K562 (cell line): ENCODE measurements at regions not wholly inside any gene's neighbourhood (a gene's known extent, or its start where the extent isn't known, plus 50 kb on each side); places are given as distances from the start of the nearest gene placed in this dataset.
A peak's percentile ranks its signal among the peaks of the same experiment; 100 is the strongest.

Source experiments
- ARID1B ChIP-seq: fragments of 450-650 bp; IDR thresholded peaks from 2 replicates; pipeline ENCODE4 v1.6.1; 2016; ENCODE audit warnings: antibody characterized with exemption, mild to moderate bottlenecking, inconsistent platforms
- ATF6 ChIP-seq: sonication (generic); formaldehyde crosslinking; IDR thresholded peaks from 2 replicates; pipeline ENCODE4 v1.4.0; 2020; ENCODE audit warnings: mild to moderate bottlenecking, missing genetic modification reagents
- BACH1 ChIP-seq: fragments of 200-800 bp; sonication (Bioruptor generic); IDR thresholded peaks from 2 replicates; pipeline ENCODE4 v1.6.1; 2016; ENCODE audit warnings: missing genetic modification characterization, missing compliant biosample characterization
- BCOR ChIP-seq: fragments of 450-650 bp; IDR thresholded peaks from 2 replicates; pipeline ENCODE4 v1.6.1; 2016
- CBFB ChIP-seq: sonication (generic); formaldehyde crosslinking; IDR thresholded peaks from 2 replicates; pipeline ENCODE4 v1.4.0; 2020; ENCODE audit warnings: mild to moderate bottlenecking, missing genetic modification reagents
- CHD1 ChIP-seq: fragments of 200-600 bp; sonication (generic); IDR thresholded peaks from one replicate; pipeline ENCODE4 v1.6.1; 2012; ENCODE audit warnings: mild to moderate bottlenecking, moderate library complexity, low read length, inconsistent platforms
- CXXC5 ChIP-seq: fragments of 250-450 bp; sonication (Bioruptor Pico); IDR thresholded peaks from 2 replicates; pipeline ENCODE4 v1.8.0; 2022; ENCODE audit warnings: inconsistent platforms, mild to moderate bottlenecking, moderate library complexity
- DMBX1 ChIP-seq: fragments of 250-450 bp; sonication (Bioruptor Pico); IDR thresholded peaks from 2 replicates; pipeline ENCODE4 v1.8.0; 2022; ENCODE audit warnings: inconsistent platforms, mild to moderate bottlenecking, moderate library complexity, borderline replicate concordance
- GTF2A2 ChIP-seq: IDR thresholded peaks from 2 replicates; pipeline ENCODE4 v1.6.1; 2016; ENCODE audit warnings: mild to moderate bottlenecking, missing genetic modification characterization, missing compliant biosample characterization
- GTF2F1 ChIP-seq: IDR thresholded peaks from 2 replicates; pipeline ENCODE4 v1.6.1; 2011; ENCODE audit warnings: low read depth, low read length, improper control_type of control experiment
- HDAC3 ChIP-seq: fragments of 450-650 bp; IDR thresholded peaks from 2 replicates; pipeline ENCODE4 v1.6.1; 2018; ENCODE audit warnings: borderline replicate concordance, mild to moderate bottlenecking, moderate library complexity; ENCODE audit not compliant: partially characterized antibody
- HES1 ChIP-seq: fragments of 450-650 bp; IDR thresholded peaks from 2 replicates; pipeline ENCODE4 v1.6.1; 2016; ENCODE audit warnings: low read depth, mild to moderate bottlenecking, moderate library complexity
- MAFF ChIP-seq: IDR thresholded peaks from 2 replicates; pipeline ENCODE4 v1.6.1; 2012; ENCODE audit warnings: low read length, improper control_type of control experiment
- NFE2L1 ChIP-seq: fragments of 450-650 bp; IDR thresholded peaks from 2 replicates; pipeline ENCODE4 v1.6.1; 2016; ENCODE audit warnings: missing genetic modification characterization, low read depth, mild to moderate bottlenecking, missing compliant biosample characterization, moderate library complexity, borderline replicate concordance
- RREB1 ChIP-seq: fragments of 250-450 bp; sonication (Bioruptor Pico); IDR thresholded peaks from 2 replicates; pipeline ENCODE4 v1.4.0; 2020
- WHSC1 ChIP-seq: IDR thresholded peaks from one replicate; pipeline ENCODE4 v1.6.1; 2012; ENCODE audit warnings: low read length, control low read depth, inconsistent platforms
- ZNF143 ChIP-seq: sonication (generic); formaldehyde crosslinking; IDR thresholded peaks from 2 replicates; pipeline ENCODE4 v1.9.0; 2022; ENCODE audit warnings: mild to moderate bottlenecking, missing genetic modification reagents
- ZNF764 ChIP-seq: fragments of 250-450 bp; sonication (Bioruptor Pico); IDR thresholded peaks from 2 replicates; pipeline ENCODE4 v1.4.0; 2020; ENCODE audit warnings: low read depth, mild to moderate bottlenecking, moderate library complexity
- ZNF77 ChIP-seq: fragments of 250-450 bp; sonication (Bioruptor Pico); IDR thresholded peaks from 2 replicates; pipeline ENCODE4 v1.5.0; 2020
- TF ChIP-seq, protein P1 (sequence below): fragments of 450-650 bp; IDR thresholded peaks from 2 replicates; pipeline ENCODE4 v1.6.1; 2018; ENCODE audit warnings: mild to moderate bottlenecking, low read depth; ENCODE audit not compliant: partially characterized antibody

DNA sequence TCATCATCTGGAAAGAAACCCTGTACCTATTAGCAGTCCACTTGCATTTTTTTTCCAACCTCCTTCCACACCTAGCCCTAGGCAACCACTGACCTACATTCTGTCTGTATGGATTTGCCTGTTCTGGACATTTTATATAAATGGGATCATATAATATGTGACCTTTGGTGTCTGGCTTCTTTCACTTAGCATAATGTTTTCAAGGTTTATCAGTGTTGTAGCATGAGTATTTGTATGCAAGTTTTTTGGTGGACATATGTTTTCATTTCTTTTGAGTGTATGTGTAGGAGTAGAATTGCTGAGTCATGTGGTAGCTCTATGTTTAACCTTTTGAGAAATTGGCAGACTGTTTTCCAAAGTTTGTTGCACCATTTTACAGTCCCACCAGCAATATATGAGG lies 198.6 kb downstream of the CEP135 start (continued):
- no peak for TF ChIP-seq RREB1 (CRISPR knock-in tag)
- no peak for TF ChIP-seq WHSC1
- no peak for TF ChIP-seq GTF2A2 (tag)
- TF ChIP-seq ATF6 (CRISPR knock-in tag), result no peak
- TF ChIP-seq CBFB (CRISPR knock-in tag), result no peak
- peak; percentile 85 for TF ChIP-seq BACH1 (tag)
- TF ChIP-seq CXXC5, result no peak
- no peak for TF ChIP-seq CHD1
- peak; percentile 95 for TF ChIP-seq MAFF
- TF ChIP-seq HDAC3, result no peak
- TF ChIP-seq HES1, result no peak
- TF ChIP-seq ARID1B, result peak; percentile 45
- TF ChIP-seq DMBX1 (CRISPR knock-in tag), result no peak
- TF ChIP-seq BCOR, result no peak
- TF ChIP-seq ZNF764, result no peak
- no peak for TF ChIP-seq ZNF77
- peak; percentile 89 for TF ChIP-seq NFE2L1
- no peak for TF ChIP-seq GTF2F1
- TF ChIP-seq ZNF143, result no peak
- TF ChIP-seq, protein P1, sequence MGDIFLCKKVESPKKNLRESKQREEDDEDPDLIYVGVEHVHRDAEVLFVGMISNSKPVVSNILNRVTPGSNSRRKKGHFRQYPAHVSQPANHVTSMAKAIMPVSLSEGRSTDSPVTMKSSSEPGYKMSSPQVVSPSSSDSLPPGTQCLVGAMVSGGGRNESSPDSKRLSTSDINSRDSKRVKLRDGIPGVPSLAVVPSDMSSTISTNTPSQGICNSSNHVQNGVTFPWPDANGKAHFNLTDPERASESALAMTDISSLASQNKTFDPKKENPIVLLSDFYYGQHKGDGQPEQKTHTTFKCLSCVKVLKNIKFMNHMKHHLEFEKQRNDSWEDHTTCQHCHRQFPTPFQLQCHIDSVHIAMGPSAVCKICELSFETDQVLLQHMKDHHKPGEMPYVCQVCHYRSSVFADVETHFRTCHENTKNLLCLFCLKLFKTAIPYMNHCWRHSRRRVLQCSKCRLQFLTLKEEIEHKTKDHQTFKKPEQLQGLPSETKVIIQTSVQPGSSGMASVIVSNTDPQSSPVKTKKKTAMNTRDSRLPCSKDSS, result no peak
